Adrenal gland (tissue), 9 donors: ENCODE measurements at regions not wholly inside any gene's neighbourhood (a gene's known extent, or its start where the extent isn't known, plus 50 kb on each side); places are given as distances from the start of the nearest gene placed in this dataset.
"Not testable (repeated sequence)": the region's sequence is repeated elsewhere in the genome, so short reads cannot be mapped to it uniquely, and the experiment has no call there.

ENCODE experiments used
- DNase-seq, 7 donors: peaks; one replicate each; pipeline ENCODE4 v3.0.0-alpha.2; 2019 to 2020
- H3K27ac ChIP-seq, 5 donors: fragments of 200-600 bp; sonication (generic) in 4 of 5; 1 replicate in 3 of 5; 2 replicates in 2 of 5; pipeline versions ENCODE4 v1.5.1 to v1.8.0; 2016 to 2020; ENCODE audit warnings: mild to moderate bottlenecking in 1 of 5
- H3K27me3 ChIP-seq: fragments of 200-600 bp; 2 replicates; pipeline ENCODE4 v1.8.0; 2021
- H3K36me3 ChIP-seq, 2 donors: fragments of 200-600 bp; replicated peaks in 1 of 2; 1 replicate in 1 of 2; 2 replicates in 1 of 2; pipeline versions ENCODE4 v1.5.1 to v1.8.0; 2018 to 2022
- H3K4me1 ChIP-seq, 2 donors: fragments of 200-600 bp; replicated peaks in 1 of 2; 1 replicate in 1 of 2; 2 replicates in 1 of 2; pipeline versions ENCODE4 v1.5.1 to v1.8.0; 2018 to 2021
- H3K4me3 ChIP-seq, 4 donors: fragments of 200-600 bp; sonication (generic) in 3 of 4; one replicate each; pipeline ENCODE4 v1.5.1; 2016 to 2018
- H3K9me3 ChIP-seq, 3 donors: fragments of 200-600 bp; sonication (generic) in 1 of 3; replicated peaks in 1 of 3; 1 replicate in 2 of 3; 2 replicates in 1 of 3; pipeline versions ENCODE4 v1.5.1 to v1.8.0; 2016 to 2021
- POLR2A ChIP-seq, 2 donors: fragments of 450-650 bp; IDR thresholded peaks; one replicate each; pipeline ENCODE4 v1.6.1; 2017; ENCODE audit warnings: antibody characterized with exemption in 2 of 2, mild to moderate bottlenecking in 2 of 2, moderate library complexity in 1 of 2
- WGBS, 4 donors: extraction: QIAGEN DNeasy Blood & Tissue Kit in 2 of 4; methylation state at CpG; one replicate each; pipeline versions ENCODE4 v1.1.5 to v1.1.7; 2013 to 2017; 5-methylcytosine and 5-hydroxymethylcytosine counted together
- intact Hi-C, 2 donors: fragments of 100-400 bp; cut with DNase I; formaldehyde crosslinking; loops; one replicate each; pipeline versions ENCODE4 v1.14.1 to v1.15.0; 2022 to 2023
- TF ChIP-seq, protein P1 (sequence below), 6 experiments: fragments of 450-650 bp in 4 of 6; fragments of 200-600 bp in 2 of 6; sonication (generic) in 1 of 6; IDR thresholded peaks; 1 replicate in 5 of 6; 2 replicates in 1 of 6; pipeline versions ENCODE4 v1.5.1 to v1.8.0; 2016 to 2021; ENCODE audit warnings: antibody characterized with exemption in 6 of 6, mild to moderate bottlenecking in 2 of 6, moderate library complexity in 1 of 6
- donor health status: healthy with polysubstance abuse.
- donor health status: Bipolar disorder and iron deficiency.
- donor health status: DM: yes; HTN: yes; CAD: no.
- donor health status: DM: no; HTN: no; CAD: no.
- donor health status: DM: no; HTN: no; CAD: no.

DNA sequence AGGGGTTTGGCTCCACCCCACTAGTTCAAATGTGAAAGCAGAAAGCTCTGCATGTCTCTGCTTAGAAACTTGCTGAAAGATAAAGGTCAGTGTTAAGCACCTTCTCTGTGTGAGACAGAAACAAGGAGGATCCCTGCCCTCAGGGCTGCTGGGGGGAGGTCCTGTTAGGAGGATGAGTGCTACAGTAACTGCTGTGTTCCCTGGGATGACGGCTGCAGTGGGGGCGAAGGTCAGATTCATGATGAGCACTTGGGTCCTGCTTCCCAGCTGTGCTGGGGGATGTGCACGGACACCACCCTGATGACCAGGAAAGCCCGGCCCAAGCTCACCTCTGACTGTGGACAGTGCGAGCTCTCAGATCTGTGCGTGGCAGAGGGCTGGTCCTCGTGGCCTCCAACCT lies 252.6 kb downstream of the DLL1 start:
- TF ChIP-seq POLR2A (IDR thresholded peaks at IDR 0.05), result no peak
- TF ChIP-seq, protein P1, sequence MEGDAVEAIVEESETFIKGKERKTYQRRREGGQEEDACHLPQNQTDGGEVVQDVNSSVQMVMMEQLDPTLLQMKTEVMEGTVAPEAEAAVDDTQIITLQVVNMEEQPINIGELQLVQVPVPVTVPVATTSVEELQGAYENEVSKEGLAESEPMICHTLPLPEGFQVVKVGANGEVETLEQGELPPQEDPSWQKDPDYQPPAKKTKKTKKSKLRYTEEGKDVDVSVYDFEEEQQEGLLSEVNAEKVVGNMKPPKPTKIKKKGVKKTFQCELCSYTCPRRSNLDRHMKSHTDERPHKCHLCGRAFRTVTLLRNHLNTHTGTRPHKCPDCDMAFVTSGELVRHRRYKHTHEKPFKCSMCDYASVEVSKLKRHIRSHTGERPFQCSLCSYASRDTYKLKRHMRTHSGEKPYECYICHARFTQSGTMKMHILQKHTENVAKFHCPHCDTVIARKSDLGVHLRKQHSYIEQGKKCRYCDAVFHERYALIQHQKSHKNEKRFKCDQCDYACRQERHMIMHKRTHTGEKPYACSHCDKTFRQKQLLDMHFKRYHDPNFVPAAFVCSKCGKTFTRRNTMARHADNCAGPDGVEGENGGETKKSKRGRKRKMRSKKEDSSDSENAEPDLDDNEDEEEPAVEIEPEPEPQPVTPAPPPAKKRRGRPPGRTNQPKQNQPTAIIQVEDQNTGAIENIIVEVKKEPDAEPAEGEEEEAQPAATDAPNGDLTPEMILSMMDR (IDR thresholded peaks at IDR 0.05), result no peak
- no peaks in the 10 kb centered on the region for H3K4me1 ChIP-seq
- intact Hi-C loops, result no loop called here
- WGBS, 4 donors, result 82 to 91% (median 88%) methylated on average over 3 to 7 of the region's 7 CpGs
- H3K9me3 ChIP-seq, result no peaks in the 10 kb centered on the region
- no peaks in the 10 kb centered on the region for H3K36me3 ChIP-seq
- H3K4me3 ChIP-seq, result no peak overlapping the region
- no peak for DNase-seq
- H3K27ac ChIP-seq, result no peak overlapping the region
- H3K27me3 ChIP-seq, result no peaks in the 10 kb centered on the region

DNA sequence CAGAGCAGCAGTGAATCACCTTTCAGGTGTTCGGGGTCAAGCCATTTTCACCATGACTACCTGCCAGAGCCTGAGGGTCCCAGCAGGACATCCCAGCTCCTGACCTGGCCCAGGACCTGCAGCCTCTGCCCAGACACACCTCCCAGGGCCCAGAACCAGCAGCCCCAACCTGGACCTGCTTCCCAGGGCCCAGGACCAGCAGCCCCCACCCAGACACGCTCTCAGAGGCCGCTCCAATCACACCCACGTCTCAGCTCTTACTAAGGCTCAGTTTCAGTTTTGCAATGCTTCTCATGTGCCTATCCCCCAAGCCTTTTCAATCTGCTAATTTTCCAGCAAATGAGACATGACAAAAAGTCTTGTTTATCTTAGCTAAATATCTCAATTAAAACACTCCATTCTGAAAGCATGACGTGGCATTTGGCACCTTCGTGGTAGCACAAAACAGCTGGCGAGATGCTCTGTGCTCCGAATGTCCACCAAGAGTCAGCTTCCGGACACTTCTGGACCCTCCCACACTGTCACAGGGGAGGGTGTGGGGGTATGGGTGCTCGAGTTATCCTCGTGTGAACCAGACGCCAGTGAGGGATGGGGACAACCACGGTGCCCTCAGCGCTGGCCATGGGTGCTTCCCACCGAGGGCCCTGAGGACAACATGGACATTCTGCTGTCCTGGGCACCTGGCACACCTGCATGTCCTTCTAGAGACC lies 253.2 kb downstream of the DLL1 start:
- H3K27ac ChIP-seq, result no peak overlapping the region
- peak in 3 of 7 donors; percentile 5 to 42 (median 8) for DNase-seq
- no peaks in the 10 kb centered on the region for H3K9me3 ChIP-seq
- no peaks in the 10 kb centered on the region for H3K36me3 ChIP-seq
- no peaks in the 10 kb centered on the region for H3K27me3 ChIP-seq
- H3K4me1 ChIP-seq, result no peaks in the 10 kb centered on the region
- TF ChIP-seq, protein P1 (IDR thresholded peaks at IDR 0.05), result no peak
- TF ChIP-seq POLR2A (IDR thresholded peaks at IDR 0.05), result no peak
- H3K4me3 ChIP-seq, result no peak overlapping the region
- 78 to 86% (median 84%) methylated on average over 11 to 15 of the region's 15 CpGs for WGBS, 4 donors
- intact Hi-C loops, result no loop called here

DNA sequence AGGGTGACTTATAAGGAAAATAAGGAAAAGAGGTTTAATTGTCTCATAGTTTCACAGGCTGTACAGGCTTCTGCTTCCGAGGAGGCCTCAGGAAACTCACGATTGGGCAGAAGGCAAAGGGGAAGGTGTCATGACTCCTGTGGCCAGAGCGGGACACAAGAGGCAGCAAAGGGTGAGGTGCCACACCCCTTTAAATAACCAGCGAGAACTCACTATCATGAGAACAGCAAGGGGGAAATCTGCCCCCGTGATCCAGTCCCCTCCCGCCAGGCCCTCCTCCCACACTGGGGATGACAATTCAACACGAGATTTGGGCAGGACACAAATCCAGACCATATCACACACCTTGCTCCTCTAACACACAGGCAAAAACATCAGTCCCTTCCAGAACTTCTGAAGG lies 254.0 kb downstream of the DLL1 start:
- Histone ChIP-seq H3K4me3 (no peak overlapping the region), H3K36me3 (no peaks in the 10 kb centered on the region), H3K9me3 (no peaks in the 10 kb centered on the region), H3K27ac (no peak overlapping the region), H3K27me3 (no peaks in the 10 kb centered on the region), H3K4me1 (no peaks in the 10 kb centered on the region)
- WGBS, 4 donors, result 58 to 79% (median 76%) methylated on average over 7 of the region's 7 CpGs
- intact Hi-C loops, result no loop called here
- no peak for TF ChIP-seq POLR2A (IDR thresholded peaks at IDR 0.05)
- TF ChIP-seq, protein P1 (IDR thresholded peaks at IDR 0.05), result no peak
- peak in 2 of 7 donors; percentile 6 to 39 for DNase-seq

DNA sequence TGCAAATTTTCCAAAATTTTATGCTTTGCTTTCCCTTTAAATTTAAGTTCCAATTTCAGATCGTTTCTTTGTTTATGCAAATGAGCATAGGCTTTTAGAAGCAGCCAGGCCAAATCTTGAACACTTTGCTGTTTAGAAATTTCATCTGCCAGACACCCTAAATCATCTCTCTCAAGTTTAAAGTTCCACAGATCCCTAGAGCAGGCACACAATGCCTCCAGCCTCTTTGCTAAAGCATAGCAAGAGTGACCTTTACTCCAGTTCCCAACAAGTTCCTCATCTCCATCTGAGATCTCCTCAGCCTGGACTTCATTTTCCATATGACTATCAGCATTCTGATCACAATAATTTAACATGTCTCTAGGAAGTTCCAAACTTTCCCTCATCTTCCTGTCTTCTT lies 254.5 kb downstream of the DLL1 start:
- DNase-seq, result peak in 2 of 7 donors; percentile 0 to 21
- 57 to 71% (median 64%) methylated on average over 1 of the region's 1 CpG for WGBS, 4 donors

DNA sequence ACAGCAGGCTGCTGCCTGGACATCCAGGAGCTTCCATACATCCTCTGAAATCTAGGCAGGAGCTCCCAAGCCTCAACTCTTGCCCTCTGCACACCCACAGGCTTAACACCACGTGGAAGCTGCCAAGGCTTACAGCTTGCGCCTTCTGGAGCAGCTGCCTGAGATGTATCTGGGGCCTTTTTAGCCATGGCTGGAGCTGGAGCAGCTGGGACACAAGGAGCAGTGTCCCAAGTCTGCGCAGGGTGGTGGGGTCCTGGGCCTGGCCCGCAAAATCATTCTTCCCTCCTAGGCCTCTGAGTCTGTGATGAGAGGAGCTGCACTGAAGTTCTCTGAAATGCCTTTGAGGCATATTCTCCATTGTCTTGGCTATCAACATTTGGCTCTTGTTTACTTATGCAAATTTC lies 255.0 kb downstream of the DLL1 start:
- H3K4me1 ChIP-seq, result no peaks in the 10 kb centered on the region
- H3K27me3 ChIP-seq, result no peaks in the 10 kb centered on the region
- H3K4me3 ChIP-seq, result no peak overlapping the region
- H3K36me3 ChIP-seq, result no peaks in the 10 kb centered on the region
- DNase-seq, result peak in 2 of 7 donors; percentile 2 to 28
- 84 to 98% (median 89%) methylated on average over 4 of the region's 4 CpGs for WGBS, 4 donors
- intact Hi-C loops, result no loop called here
- no peak overlapping the region for H3K27ac ChIP-seq
- no peaks in the 10 kb centered on the region for H3K9me3 ChIP-seq
- no peak for TF ChIP-seq POLR2A (IDR thresholded peaks at IDR 0.05)
- TF ChIP-seq, protein P1 (IDR thresholded peaks at IDR 0.05), result no peak

More for the DNA sequence above, 254.5 kb downstream of the DLL1 start:
- H3K4me1 ChIP-seq, H3K27ac ChIP-seq, H3K9me3 ChIP-seq, H3K36me3 ChIP-seq, intact Hi-C loops, H3K27me3 ChIP-seq, H3K4me3 ChIP-seq: not testable (repeated sequence)
